HG03460 (cell line): ENCODE measurements at regions not wholly inside any gene's neighbourhood (a gene's known extent, or its start where the extent isn't known, plus 50 kb on each side); places are given as distances from the start of the nearest gene placed in this dataset.
"Not testable (repeated sequence)": the region's sequence is repeated elsewhere in the genome, so short reads cannot be mapped to it uniquely, and the experiment has no call there.

Experiments used
- ATAC-seq: cut with Tn5 transposase; IDR thresholded peaks from one replicate; pipeline ENCODE4 v1.9.1; 2021; ENCODE audit not compliant: unreplicated experiment

DNA sequence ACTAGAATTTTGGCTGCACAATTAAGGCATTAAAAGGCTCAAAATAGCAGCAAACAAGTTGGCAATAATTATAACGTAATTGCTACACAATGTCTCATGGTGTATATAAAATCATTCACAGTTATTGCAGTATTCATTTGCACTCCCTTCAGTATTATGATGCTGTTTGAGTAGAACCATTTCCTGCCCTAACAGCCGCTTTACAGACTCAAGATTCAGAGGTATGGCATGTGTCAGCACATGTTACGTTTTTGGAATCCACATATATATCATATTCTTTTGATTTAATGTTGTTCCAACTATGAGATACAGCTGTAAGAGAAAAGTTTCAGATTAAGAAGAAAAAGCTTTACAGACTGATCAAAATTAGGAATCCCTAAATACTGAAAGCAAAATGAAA, 56.3 kb upstream of the NCKAP5 start:
- ATAC-seq: no peak

DNA sequence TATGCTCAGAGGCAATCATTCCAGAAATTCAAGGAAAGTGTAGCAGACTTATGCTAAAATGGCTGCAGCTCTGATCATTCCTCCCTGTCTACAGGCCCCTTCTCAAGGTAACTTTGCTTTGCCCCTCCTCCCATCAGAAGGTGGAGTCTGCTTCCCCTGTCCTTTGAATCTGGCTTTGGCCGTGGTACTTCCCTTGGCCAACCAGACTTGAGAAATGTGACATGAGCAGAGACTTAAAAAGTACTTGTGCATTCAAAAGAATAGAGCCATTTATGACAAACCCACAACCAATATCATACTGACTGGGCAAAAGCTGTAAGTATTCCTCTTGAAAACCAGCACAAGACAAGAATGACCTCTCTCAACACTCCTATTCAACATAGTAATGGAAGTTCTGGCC, 59.5 kb upstream of the NCKAP5 start:
- ATAC-seq: no peak

DNA sequence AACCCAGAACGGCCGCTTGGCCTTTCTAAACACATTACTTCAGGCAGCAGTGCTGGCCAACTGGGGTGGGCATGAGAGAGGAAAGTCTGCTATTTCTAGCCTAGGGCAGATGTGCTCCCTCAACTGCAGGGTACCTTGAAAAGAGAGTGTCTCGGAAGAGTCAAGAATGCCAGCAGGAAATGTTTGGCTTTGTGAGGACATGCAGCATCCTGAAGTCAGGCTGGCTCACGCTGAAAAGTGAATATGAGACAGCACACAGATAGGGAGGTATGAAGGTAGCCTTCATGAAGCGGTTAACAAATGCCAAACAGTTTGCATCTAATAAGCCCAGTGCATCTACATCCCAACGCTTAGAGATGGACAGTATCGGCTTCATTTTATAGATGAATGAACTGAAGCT, 65.0 kb upstream of the NCKAP5 start:
- no peak for ATAC-seq

DNA sequence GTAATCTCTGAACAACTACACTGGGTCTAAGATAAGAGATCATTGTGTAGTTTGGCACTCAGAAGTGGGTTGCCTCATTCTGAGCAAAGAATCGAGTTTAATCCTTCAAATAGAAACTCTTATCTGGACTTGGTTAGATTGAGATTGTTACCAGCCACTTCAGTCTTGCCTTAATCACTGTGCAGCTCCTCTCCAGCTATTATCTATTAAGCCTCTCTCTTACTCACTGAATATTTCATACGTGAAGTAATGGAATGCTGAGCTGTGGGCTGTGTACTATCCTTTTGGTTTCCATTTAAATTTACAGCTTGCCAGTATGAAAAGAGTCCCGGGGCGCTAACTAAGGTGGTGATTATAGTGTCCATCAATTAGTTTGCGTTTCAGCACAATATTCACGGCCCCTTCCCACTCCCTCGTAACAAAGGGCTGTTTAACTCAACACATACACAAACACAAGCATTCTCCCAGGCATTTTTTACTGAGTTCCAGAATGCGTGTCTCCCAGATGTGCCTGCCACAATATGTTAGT, 65.7 kb upstream of the NCKAP5 start:
- ATAC-seq: no peak

DNA sequence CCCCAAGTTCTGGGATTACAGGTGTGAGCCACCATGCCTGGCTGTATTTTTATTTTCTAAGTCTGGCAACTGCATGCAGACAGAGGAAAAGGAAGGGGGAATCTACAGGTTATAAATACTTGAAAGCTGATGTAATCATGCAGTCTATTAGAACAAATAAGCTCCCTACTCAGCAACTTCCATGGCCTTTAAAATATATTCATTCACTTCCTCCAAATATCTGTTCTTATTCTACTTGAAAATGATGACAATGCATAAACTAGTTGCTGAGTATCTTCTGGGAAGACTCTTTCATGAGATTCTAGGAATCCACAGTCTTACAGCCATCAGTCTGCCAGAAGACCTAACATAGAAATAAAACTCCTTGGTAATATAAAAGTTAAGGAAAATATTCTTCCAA, 66.9 kb upstream of the NCKAP5 start:
- ATAC-seq: no peak

DNA sequence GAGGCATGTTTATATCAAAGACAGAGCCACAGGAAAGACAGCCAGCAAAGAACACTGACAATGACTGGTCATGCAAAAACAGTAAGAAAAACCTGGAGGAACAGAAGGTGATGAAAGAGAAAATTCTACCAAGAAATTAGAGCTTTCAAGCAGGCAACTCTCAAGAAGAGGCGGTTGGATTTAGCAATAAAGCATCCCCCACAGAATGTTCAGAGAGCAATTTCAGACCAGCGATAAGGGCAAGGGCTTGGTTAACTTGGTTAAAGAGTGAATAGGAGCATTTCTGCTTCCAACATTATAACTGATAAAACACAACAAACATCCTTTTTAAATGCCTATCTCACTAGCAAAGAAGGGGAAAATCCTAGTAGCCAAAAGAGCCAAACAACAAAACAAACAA, 68.0 kb upstream of the NCKAP5 start:
- no peak for ATAC-seq

DNA sequence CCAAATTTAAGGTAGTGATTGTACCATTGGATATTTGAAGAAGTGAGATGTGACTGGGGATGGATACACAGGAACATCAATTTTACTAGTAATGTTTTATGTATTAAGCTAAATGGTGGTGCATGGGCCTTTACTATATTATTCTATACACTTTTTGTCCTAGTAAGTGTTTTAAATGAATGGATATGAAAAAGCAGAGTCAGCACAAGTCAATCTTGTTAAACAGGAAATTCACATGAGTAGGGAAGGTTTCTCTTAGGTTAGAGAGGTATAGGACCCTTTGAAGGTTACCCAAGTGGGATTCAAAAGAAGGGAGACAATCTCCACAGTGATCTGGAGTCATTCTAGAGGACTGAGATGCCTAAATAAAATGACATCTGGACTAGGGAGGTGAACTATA, 71.8 kb upstream of the NCKAP5 start:
- ATAC-seq: no peak

DNA sequence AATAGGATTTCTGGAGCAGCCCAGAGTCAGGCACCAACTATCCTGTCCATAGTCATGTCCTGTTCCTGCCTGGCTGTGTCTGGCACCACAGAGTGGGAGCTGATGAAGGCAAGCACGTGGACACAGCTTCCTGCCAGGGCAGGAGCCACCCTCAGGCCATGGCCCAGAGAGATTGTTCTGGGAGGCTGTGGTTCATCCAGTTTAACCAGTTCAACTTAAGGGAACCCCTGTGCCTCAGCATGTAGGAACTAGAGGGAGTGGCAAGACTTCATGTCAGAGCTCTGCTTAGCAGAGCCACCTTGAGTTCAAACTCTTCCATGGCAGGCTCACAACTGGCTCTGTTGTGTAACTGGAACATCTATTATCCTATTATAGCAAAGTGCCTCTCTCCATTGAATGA, 73.2 kb upstream of the NCKAP5 start:
- ATAC-seq: no peak

DNA sequence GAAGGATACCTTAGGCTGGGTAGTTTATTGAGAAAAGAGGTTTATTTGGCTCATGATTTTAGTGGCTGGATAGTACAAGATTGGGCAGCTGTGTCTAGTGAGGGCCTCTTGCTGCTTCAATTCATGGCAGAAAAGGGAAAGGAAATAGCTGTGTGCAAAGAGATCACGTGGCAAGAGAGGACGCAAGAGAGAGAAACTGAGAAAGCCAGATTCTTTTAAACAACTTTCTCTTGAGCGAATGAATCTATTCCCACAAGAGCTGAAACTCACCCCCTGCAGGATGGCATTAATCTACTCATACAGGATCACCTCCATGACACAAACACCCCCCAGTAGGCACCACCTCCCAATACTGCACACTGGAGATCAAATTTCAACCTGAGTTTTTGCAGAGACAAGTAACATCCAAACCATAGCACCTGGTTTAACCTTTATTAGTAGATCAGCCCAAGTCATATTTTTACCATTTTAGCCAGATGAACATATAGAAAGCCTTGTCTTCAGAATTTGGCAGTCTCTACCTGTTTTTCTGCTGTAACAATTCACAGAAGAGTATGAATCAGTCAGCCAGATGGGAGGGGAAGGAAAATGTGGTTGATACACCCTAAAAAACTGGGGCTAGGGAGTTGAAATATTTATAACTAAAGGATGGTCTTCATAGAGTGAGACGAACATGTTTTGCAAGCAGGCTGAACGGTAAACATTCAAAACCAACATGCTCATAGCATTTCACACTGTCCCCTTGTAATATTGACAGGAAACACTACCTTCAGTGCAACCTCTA, 73.9 kb upstream of the NCKAP5 start:
- no peak for ATAC-seq

DNA sequence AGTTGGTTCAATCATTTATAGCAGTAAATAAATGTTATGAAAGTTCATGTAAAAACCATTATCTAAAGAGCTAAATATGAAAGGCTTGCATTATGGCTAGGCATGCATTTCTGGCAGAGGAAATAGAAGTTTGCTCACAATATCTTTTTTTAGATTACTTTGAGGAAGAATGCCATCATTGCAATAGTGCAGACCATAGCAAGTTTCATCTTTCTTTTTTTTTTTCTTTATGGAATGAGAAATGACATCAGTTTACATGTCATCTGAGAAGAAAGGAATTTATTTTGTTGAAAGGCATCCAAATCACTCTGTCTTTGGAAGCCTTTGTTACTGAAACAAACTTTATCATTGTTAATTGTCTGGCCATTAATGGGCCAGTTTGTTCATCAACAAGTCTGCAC, 74.5 kb upstream of the NCKAP5 start:
- ATAC-seq: no peak

DNA sequence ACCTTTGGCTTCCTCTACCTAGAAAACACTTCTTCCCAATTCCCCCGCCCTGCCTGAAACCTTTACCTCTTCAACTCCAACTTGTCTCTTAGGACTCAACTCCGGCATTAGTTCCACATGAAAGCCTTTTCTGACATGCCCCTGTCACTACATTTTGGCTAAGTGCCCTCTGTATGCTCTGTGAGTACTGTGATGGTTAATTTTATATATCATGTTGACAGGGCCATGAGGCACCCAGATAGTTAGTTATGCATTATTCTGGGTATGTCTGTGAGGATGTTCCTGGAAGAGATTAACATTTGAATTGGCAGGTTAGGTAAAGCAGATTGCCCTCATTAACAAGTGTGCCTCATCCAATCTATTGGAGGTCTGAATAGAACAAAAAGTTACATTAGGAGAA, 75.6 kb upstream of the NCKAP5 start:
- ATAC-seq: no peak

DNA sequence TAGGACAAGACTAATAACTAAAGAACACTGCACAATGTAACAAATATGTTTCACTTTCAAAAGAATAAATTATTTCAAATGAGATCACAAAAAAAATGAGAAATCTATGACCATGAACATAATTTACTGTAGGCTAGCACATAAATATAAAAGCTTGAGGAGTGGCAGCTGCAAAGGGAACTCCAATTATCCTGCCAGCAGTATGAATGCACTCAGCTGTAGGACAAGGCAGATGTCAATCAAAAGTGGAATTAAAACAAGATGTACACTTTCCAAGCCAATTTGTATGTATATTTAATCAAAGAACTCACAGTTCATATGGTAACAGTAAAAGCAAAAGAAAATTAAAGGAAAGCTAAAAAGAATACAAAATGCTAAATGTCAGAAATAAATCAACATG, 76.6 kb upstream of the NCKAP5 start:
- no peak for ATAC-seq

DNA sequence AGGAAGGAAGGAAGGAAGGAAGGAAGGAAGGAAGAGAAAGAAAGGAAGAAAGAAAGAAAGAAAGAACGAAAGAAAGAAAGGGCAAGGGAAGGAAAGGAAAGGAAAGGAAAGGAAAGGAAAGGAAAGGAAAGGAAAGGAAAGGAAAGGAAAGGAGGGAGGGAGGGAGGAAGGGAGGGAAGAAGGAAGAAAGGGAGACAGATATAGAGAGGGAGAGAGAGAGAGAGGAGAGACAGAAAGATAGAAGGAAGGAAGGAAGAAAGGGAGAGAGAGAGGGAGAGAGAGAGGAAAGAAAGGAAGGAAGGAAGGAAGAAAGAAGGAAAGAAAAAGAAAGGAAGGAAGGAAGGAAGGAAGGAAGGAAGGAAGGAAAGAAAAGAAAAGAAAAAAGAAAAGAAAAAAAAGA, 79.1 kb upstream of the NCKAP5 start:
- not testable (repeated sequence) for ATAC-seq

DNA sequence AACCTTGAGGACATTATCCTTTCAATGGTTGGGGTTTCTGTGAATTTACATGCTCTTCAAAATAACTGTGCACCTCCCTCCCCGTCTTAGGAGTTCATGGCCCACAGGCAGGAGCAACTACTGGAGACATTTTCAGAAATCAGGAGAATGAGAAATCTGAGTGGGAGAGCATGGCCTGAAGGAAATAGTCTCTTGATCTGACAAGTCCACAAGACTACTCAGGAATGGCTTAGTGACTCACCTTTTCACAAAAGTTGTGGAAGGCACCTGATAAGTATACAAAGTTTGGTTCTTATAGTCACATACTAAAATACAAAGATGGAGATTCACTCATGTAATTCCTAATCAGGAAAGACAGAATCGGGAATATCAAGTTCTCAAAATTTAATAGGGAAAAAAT, 83.6 kb upstream of the NCKAP5 start:
- ATAC-seq: no peak

DNA sequence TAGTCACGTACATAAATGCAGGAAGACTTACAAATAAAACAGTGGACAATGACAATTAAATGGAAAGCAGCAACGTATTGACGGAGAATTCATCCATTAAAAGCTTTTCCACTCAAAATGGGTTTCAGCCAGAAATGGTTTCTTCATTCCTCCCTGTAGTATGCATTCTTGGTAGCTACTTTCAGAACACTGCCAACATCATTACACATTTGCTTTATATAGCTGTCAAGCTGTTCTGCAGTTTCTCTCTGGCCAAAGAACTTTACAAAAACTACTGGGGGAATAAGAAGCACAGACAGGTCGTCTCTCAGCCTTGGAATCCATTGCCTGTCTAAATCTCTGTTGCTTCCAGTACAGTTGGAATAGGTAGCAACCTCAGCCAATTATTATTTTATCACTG, 84.1 kb upstream of the NCKAP5 start:
- no peak for ATAC-seq

DNA sequence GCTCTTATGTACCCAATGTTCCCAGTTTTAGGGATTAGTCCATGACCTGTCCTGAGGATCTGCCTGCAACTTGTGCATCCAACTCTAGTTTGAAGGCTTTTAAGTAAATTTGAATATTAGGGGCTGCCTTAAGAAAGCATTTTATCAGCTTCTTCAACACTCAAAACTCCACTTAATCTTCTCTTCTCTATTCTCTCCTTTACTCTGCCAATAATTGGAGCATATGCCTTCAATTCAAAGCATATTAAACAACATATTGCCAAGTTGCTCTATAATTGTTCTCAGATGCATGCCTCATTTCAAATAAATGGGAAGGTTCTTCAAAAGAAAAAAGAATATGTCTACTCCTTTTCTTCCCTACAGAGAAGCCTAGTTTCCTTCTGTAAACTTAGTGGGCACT, 84.8 kb upstream of the NCKAP5 start:
- ATAC-seq: no peak

DNA sequence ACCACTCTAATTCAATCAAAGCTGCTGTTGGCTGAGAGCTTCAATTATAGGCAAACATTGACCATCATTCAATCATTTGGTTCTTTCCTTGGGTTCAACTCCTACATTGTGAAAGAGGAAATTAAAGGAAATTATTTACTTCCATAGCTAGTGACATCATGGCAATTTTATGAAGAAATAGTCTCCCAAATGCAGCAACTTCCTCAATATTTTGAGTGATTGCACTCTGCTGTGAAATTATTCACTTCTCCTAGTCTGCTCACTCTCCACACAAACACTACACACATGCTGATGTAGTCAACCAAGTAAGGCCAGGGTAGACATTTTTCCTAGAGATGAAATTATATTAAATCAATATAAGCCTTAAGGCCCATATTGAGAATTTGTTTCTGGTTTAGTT, 86.7 kb upstream of the NCKAP5 start:
- no peak for ATAC-seq

DNA sequence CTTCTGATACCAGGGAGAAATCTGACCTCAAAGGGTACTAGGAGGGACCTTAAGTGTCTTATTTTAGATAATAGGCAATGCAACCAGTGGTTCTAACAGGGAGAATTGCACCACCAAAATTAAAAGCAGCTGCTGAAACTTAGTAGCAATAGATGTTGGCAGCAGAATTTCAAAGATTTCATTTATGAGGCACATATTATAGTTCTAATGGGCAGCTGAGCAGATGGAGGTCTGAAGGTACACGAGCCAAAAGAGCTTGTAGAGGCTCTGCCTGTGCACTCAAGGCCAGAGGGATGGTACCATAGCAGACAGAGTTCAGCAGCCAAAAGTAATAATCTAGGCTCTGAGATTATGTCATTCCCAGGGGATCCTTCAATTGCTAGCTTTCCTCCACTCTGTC, 87.3 kb upstream of the NCKAP5 start:
- no peak for ATAC-seq

DNA sequence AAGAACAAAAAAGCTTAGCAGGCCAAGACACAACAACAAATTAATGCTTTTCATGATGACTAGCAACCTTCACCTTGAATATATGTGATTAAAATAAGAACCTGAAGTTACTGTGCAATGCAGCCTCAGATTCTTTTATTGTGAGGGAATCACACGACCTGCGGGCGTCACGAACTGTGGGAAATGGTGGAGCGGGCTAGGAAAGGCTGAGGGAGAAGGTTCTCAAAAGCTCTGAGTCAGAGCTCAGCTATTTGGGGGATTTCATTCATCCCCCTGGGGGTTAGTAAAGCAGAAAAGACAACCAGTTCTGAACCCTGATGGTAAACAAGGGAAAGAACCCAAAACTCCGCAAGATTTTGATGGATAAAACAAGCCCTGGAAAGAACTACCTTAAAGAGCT, 89.3 kb upstream of the NCKAP5 start:
- ATAC-seq: no peak

DNA sequence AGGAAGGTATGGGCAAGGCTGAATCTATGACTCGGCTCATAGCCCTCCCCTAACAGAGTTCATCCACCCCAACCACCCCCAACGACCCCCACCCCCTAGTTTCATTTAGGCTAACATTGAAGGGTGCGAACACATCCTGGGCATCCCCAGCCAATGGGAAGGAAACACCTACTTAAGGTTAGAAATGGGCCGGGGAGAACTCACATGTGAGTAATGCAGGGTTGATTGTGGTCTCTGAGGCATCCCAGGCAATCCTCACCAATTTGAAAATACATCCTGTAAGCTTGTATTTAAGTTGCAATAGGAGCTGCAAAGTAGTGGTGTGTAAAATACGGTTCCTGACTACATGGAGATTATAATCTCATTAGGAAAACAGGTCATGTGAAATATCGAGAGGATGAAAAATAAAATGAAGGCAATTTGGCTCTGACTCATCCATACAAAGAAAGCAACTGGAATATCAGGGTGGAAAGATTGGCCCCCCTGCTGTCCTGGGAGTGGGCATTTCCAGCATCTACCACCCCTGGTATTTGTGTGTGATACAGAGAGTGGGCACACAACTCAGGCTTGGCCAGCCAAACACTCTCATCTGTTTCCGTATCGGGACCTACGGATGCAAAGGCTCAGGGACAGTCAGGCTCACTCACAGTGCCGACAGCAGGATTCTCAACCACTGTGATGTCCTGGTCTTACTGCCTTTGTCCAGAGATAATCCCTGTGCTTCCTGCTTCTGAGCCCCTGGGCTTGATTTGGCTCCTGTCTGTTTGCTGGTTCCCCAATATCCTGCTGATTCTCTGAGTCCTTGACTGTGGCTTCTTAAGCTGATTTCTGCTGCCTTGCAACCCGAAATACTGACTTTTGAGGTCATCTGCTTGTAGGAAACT, 90.0 kb upstream of the NCKAP5 start:
- no peak for ATAC-seq

DNA sequence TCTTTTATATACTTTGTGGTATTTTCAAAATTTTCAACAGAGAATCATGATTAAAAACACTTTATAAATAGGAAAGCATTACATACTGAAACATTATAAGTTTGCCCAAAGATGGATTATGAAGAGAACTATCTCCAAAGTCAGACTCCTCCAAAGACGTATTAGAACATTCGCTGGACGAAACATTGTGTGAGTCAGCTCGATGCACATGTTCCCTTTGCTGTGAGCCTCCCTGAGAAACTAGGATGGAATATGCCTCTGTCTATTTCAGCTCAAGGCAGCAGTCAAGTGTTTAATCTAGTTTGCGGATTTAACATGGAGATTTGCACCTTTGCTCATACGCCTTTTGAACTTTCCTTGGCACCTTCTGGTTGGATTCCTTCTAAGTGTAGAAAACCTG, 92.2 kb upstream of the NCKAP5 start:
- ATAC-seq: no peak

DNA sequence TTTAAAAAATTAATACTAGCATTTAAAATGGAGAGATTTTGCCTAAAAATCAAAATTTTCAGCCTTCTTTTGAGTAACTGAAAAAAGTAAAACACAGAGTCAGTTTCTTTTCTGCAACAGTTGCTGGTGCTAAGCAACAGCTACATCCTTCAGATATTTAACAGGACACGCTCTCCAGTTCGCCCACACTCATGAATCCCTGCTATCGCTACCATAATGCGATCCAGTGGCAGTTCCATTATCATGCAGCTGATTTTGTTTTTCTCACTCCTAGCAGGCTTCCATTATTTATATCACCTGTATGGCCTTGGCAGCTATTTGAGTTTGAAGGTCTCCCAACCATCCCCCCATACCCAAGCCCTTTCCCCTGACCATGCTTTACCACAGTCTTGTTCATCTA, 93.1 kb upstream of the NCKAP5 start:
- ATAC-seq: no peak
